ENCODE measurements at regions not wholly inside any gene's neighbourhood (a gene's known extent, or its start where the extent isn't known, plus 50 kb on each side); places are given as distances from the start of the nearest gene placed in this dataset.

DNA sequence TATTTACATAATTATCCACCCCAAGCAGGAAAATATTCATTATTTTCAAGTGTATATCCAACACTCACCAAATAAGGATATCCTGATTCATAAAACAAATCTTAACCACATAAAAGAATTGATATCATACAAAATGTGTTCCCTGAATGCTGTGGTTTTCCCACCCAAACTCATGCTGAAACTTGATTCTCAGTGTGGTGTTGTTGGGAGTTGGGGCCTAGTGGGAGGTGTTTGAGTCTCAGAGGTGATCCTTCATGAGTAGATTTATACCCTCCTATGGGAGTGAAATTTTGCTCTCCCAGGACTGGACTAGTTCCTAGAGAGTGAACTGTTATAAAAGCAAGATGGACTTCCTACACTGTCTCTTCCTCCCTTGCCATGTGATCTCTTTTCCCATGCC, 1028.3 kb downstream of the SORCS1 start:
- H3K4me1 Mint-ChIP-seq, result no peaks in the 10 kb centered on the region
- Histone ChIP-seq H3K79me2 (replicated peaks; ENCODE audit: insufficient read depth) (no peaks in the 10 kb centered on the region), H4K20me1 (replicated peaks; ENCODE audit: insufficient read depth) (no peaks in the 10 kb centered on the region), H3K36me3 (ENCODE audit: insufficient read depth) (no peaks in the 10 kb centered on the region), H3K4me1 (ENCODE audit: insufficient read depth) (no peaks in the 10 kb centered on the region), H3K4me3 (no peak overlapping the region), H3K9me2 (ENCODE audit: insufficient read depth) (no peaks in the 10 kb centered on the region), H3K27ac (ENCODE audit: low read depth) (no peak overlapping the region), H3K27me3 (ENCODE audit: insufficient read depth) (no peaks in the 10 kb centered on the region), H2AFZ (no peak overlapping the region), H3K4me2 (no peak overlapping the region), H3F3A (replicated peaks; ENCODE audit: low read depth) (no peaks in the 10 kb centered on the region)
- no peaks in the 10 kb centered on the region for H3K9me3 Mint-ChIP-seq
- no peak overlapping the region for H3K4me3 Mint-ChIP-seq
- ATAC-seq (no peak), DNase-seq (ENCODE audit: low spot score) (no peak)
- no peaks in the 10 kb centered on the region for H3K27me3 Mint-ChIP-seq (ENCODE audit: insufficient read depth, low read depth, poor library complexity)
- H3K27ac Mint-ChIP-seq, result no peak overlapping the region
- no peaks in the 10 kb centered on the region for H3K36me3 Mint-ChIP-seq (ENCODE audit: low read depth)
- TF ChIP-seq REST (IDR thresholded peaks at IDR 0.05; ENCODE audit: unreplicated experiment), result no peak

- Histone ChIP-seq H3K9me2 (ENCODE audit: insufficient read depth) (no peaks in the 10 kb centered on the region), H3K27ac (ENCODE audit: low read depth) (no peak overlapping the region), H2AFZ (no peak overlapping the region), H3K36me3 (ENCODE audit: insufficient read depth) (no peaks in the 10 kb centered on the region), H3K27me3 (ENCODE audit: insufficient read depth) (no peaks in the 10 kb centered on the region), H3K4me1 (ENCODE audit: insufficient read depth) (no peaks in the 10 kb centered on the region), H3K79me2 (replicated peaks; ENCODE audit: insufficient read depth) (no peaks in the 10 kb centered on the region), H4K20me1 (replicated peaks; ENCODE audit: insufficient read depth) (no peaks in the 10 kb centered on the region), H3F3A (replicated peaks; ENCODE audit: low read depth) (no peaks in the 10 kb centered on the region), H3K4me2 (no peak overlapping the region), H3K4me3 (no peak overlapping the region)
- no peak overlapping the region for H3K4me3 Mint-ChIP-seq
- no peaks in the 10 kb centered on the region for H3K36me3 Mint-ChIP-seq (ENCODE audit: low read depth)
- no peaks in the 10 kb centered on the region for H3K27me3 Mint-ChIP-seq (ENCODE audit: insufficient read depth, low read depth, poor library complexity)
- ATAC-seq, result no peak
- H3K27ac Mint-ChIP-seq, result no peak overlapping the region
- H3K9me3 Mint-ChIP-seq, result no peaks in the 10 kb centered on the region
- H3K4me1 Mint-ChIP-seq, result no peaks in the 10 kb centered on the region
- DNase-seq (ENCODE audit: low spot score), result no peak
- TF ChIP-seq ZNF462 (CRISPR knock-in tag; IDR thresholded peaks at IDR 0.05) (no peak), EZH2 (IDR thresholded peaks at IDR 0.05; ENCODE audit: low read depth, unreplicated experiment) (no peak), REST (IDR thresholded peaks at IDR 0.05; ENCODE audit: unreplicated experiment) (no peak), JUNB (IDR thresholded peaks at IDR 0.05; ENCODE audit: unreplicated experiment) (no peak), POLR2AphosphoS5 (IDR thresholded peaks at IDR 0.05; ENCODE audit: low read depth) (no peak), ZNF114 (CRISPR knock-in tag; IDR thresholded peaks at IDR 0.05) (no peak), ZNF331 (CRISPR knock-in tag; IDR thresholded peaks at IDR 0.05; ENCODE audit: low read depth) (no peak), STAT1 (IDR thresholded peaks at IDR 0.05; ENCODE audit: unreplicated experiment) (no peak)
Measured at GRCh38 chr10:106134326-106135000, 1030.0 kb downstream of the SORCS1 start.

All from GM23338 (cell line).